ENCODE measurements at regions not wholly inside any gene's neighbourhood (a gene's known extent, or its start where the extent isn't known, plus 50 kb on each side); places are given as distances from the start of the nearest gene placed in this dataset.

DNA sequence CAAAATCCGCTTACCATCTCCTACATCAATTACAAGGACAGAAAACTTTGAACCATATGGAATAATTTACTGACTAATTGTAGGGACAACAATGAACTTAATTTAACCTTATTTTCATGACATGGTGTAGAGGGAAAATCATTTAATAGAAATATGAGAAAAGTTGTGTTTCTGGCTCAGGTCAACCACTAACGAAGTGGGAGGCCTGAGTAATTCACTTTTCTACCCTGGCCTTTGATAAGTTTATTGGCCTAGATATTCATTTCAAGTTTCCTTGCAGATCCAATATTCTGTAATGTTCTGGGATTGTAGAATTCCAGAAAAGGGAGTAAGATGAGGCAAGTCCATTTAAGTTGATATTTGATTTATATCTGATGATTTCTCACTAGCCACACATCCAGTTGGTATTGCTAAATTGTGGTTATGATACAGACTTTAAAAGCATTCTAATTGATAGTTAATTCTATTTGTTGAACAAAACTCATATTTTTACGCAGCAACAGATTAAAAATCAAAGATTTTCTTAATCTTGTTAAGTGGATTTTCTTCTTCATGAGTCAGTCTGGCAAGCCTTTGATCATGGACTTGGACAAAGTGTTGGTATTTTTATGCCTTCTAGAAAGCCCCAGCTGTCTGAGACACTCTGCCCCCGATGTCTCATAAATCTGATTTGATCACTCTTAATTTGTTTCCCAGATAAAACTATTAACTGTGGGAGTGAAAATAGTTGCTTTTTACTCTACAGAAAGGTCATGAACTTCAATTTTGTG is 336.5 kb downstream of the TMEM135 start:
- TF ChIP-seq, protein P1, sequence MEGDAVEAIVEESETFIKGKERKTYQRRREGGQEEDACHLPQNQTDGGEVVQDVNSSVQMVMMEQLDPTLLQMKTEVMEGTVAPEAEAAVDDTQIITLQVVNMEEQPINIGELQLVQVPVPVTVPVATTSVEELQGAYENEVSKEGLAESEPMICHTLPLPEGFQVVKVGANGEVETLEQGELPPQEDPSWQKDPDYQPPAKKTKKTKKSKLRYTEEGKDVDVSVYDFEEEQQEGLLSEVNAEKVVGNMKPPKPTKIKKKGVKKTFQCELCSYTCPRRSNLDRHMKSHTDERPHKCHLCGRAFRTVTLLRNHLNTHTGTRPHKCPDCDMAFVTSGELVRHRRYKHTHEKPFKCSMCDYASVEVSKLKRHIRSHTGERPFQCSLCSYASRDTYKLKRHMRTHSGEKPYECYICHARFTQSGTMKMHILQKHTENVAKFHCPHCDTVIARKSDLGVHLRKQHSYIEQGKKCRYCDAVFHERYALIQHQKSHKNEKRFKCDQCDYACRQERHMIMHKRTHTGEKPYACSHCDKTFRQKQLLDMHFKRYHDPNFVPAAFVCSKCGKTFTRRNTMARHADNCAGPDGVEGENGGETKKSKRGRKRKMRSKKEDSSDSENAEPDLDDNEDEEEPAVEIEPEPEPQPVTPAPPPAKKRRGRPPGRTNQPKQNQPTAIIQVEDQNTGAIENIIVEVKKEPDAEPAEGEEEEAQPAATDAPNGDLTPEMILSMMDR (IDR thresholded peaks at IDR 0.05; ENCODE audit: low read depth, low read length, missing control alignments), result no peak
- H3K4me3 ChIP-seq (ENCODE audit: low read depth, low read length), result no peak overlapping the region
- DNase-seq (ENCODE audit: low read depth), result no peak
